Umbilical cord (tissue), 1 donor: ENCODE measurements at regions not wholly inside any gene's neighbourhood (a gene's known extent, or its start where the extent isn't known, plus 50 kb on each side); places are given as distances from the start of the nearest gene placed in this dataset.
"Not testable (repeated sequence)": the region's sequence is repeated elsewhere in the genome, so short reads cannot be mapped to it uniquely, and the experiment has no call there.

Experiments used
- DNase-seq: peaks from one replicate; pipeline ENCODE4 v3.0.0-alpha.2; 2015; ENCODE audit warnings: low spot score

GRCh38 chr5:164188733-164189148 lies 683.3 kb downstream of the MAT2B start:
- no peak for DNase-seq

- DNase-seq, result peak; percentile 65
Observed at GRCh38 chr5:164191240-164191639, 685.8 kb downstream of the MAT2B start.

GRCh38 chr5:164202338-164202737 lies 696.9 kb downstream of the MAT2B start:
- peak; percentile 62 for DNase-seq

- no peak for DNase-seq
Observed at GRCh38 chr5:164203581-164204225, 698.3 kb downstream of the MAT2B start.

GRCh38 chr5:164204338-164204946 lies 699.0 kb downstream of the MAT2B start:
- no peak for DNase-seq

GRCh38 chr5:164206196-164206595 lies 700.8 kb downstream of the MAT2B start:
- DNase-seq, result no peak

GRCh38 chr5:164207646-164208045 lies 702.2 kb downstream of the MAT2B start:
- no peak for DNase-seq

- no peak for DNase-seq
Observed at GRCh38 chr5:164210491-164210890, 705.1 kb downstream of the MAT2B start.

- DNase-seq, result no peak
Observed at GRCh38 chr5:164214698-164215097, 709.3 kb downstream of the MAT2B start.

- DNase-seq, result no peak
Observed at GRCh38 chr5:164217464-164217863, 712.0 kb downstream of the MAT2B start.

GRCh38 chr5:164220522-164220921 lies 715.1 kb downstream of the MAT2B start:
- DNase-seq, result no peak

- DNase-seq, result no peak
Observed at GRCh38 chr5:164224236-164224635, 718.8 kb downstream of the MAT2B start.

- DNase-seq, result no peak
Observed at GRCh38 chr5:164224772-164225171, 719.4 kb downstream of the MAT2B start.

- DNase-seq, result no peak
Observed at GRCh38 chr5:164230341-164230740, 724.9 kb downstream of the MAT2B start.

GRCh38 chr5:164233791-164234190 lies 728.4 kb downstream of the MAT2B start:
- no peak for DNase-seq

GRCh38 chr5:164234321-164234720 lies 728.9 kb downstream of the MAT2B start:
- no peak for DNase-seq

GRCh38 chr5:164235300-164235891 lies 730.0 kb downstream of the MAT2B start:
- DNase-seq, result peak; percentile 22

GRCh38 chr5:164237486-164237885 lies 732.1 kb downstream of the MAT2B start:
- no peak for DNase-seq

- not testable (repeated sequence) for DNase-seq
Observed at GRCh38 chr5:164251781-164252180, 746.4 kb downstream of the MAT2B start.

GRCh38 chr5:164253764-164254163 lies 748.3 kb downstream of the MAT2B start:
- DNase-seq, result no peak

GRCh38 chr5:164255598-164256213 lies 750.3 kb downstream of the MAT2B start:
- DNase-seq, result no peak

- DNase-seq, result no peak
Observed at GRCh38 chr5:164256351-164256750, 750.9 kb downstream of the MAT2B start.

- DNase-seq, result no peak
Observed at GRCh38 chr5:164256954-164257353, 751.5 kb downstream of the MAT2B start.
